HG02610 (cell line): ENCODE measurements at regions not wholly inside any gene's neighbourhood (a gene's known extent, or its start where the extent isn't known, plus 50 kb on each side); places are given as distances from the start of the nearest gene placed in this dataset.

ENCODE experiments used
- ATAC-seq: cut with Tn5 transposase; IDR thresholded peaks from one replicate; pipeline ENCODE4 v1.9.1; 2021; ENCODE audit warnings: mild to moderate bottlenecking, moderate library complexity; ENCODE audit not compliant: unreplicated experiment

DNA sequence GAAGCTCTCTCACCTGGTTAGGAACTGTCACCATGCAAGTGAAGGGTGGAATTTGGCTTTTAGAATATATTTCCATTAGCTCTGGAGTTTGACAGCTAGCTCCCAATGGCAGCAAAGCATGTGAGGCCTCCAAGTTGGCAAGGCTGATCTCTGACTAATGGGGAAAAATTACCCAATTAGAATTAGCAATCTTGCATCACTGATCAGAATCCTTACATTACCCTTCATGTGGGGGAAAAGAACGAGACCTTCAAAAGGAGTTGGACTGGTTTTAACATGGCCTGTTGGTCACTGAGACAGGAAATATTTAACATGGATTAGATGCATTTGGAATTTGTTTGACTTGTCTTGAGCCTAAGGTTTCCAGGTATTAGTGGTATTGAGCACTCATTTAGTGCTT, 192.3 kb upstream of the GDNF start:
- ATAC-seq: no peak

DNA sequence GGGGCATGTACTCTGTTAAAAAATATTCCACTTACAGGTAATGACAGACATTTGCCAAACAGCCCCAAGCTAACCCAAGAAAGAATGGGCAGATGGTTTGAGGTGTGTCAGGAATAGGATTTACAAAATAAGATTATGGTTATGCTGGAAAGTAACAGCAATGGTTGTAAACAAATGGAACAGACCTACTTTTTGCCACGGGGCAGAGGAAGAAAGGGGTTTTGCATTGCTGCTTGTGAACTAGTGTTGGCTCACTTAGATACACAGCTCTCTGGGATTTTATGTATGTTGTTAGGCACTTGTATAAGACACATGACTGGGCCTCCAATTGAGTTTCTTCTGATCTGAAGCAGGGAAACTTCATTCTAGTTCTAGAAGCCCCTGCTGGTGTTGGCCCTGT, 191.5 kb upstream of the GDNF start:
- no peak for ATAC-seq

DNA sequence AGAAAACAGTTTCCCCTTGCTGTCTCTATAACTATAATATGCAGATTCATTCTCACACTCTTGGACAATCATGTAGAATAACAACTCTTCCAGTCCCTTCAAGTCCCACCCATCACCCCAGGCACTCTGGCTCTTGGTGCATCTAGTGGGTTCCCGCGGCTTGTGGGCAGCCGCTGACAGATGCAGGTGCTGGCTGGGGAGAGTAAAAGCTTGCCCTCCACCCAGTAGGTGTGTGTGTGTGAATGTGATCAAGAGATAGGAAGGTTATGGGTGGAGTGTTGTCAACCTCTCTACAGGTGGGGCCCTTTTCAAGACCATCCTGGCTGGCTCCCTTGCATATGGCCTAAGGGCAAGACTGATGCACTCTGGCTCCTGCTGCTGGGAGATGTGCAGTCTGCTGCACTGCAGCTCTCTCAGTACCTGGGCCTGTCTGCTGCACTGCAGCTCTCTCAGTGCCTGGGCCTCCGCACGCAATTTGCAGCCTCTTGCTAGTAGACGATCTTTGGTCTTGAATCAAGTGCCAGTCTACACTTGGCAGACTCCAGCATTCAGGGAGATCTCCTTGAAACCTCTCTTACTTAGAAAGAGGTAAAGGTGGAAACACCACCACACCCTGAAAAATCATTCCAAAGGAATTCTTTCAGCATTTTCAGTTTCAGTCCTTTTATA, 189.7 kb upstream of the GDNF start:
- no peak for ATAC-seq

DNA sequence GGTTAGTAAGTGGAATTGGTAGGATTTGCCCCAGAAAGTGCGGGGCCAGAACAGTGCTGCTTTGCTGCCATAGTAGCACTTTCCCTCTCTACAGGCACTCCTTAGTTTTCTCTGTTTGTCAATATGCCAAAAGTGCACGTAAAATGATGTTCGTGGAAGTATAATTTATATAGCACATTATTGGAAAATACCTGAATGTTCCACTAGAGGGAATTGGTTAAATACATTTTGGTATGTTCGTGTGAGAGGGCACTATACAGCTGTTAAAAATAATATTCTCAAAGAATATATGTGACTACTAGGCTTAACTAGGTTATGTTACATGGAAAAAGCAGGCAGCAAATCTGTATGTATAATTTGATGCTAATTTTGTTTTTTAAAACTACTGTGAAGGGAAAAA, 184.0 kb upstream of the GDNF start:
- no peak for ATAC-seq

DNA sequence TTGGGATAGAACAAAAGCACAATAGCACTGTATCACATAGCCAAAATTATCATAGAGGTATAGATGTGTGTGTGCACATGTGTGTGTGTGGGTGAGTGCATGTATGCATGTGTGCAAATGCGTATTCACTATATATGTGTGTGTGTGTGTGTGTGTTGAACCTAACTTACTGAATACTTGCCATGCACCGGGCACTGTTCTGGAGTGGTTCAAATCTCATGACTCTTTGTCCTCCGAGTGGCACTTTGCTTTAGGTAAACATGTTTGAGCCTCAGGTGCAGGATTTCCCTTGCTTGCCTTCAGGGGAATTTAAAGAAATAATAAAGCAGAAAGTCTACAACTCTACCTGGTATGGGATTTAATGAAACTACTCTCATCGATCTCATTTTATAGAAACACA, 183.5 kb upstream of the GDNF start:
- no peak for ATAC-seq

DNA sequence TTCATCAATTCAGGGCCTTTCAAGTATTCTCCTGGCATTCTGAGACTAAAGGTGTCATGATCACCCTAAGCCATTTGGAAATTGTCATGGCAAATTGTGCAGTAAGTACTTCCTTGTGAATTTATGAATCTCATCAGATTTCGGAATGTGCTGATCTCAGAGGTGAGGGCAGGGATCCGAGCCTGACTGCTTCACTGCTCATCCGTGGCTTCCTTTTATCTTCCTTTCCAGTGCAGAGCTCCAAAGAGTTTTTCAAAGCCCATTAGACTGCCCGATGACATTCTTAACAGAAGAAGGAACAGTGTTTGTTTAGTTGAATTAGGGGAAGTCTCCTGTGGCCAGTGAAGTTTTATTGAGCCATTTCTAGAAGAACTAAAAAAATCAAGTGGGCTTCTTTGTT, 182.8 kb upstream of the GDNF start:
- ATAC-seq: no peak

DNA sequence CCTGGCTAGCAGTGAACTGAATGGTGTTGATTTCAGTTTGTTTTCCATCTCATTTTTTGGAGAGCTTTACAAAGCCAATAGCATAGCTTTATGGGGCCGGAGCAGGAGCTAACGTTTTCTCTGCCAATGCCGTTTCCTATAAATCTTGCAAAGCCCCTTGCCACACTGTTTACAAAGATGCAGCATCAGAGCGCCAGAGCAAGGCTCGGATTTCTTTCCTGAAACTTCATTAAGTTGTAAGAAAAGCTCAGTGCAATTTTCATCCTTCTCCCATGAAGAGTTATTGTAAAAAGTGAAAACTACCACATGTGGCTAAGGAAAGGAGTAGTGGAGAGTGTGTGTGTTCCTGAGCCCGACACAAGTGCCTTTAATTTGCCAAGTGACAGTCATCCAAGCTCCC, 178.2 kb upstream of the GDNF start:
- ATAC-seq: no peak

DNA sequence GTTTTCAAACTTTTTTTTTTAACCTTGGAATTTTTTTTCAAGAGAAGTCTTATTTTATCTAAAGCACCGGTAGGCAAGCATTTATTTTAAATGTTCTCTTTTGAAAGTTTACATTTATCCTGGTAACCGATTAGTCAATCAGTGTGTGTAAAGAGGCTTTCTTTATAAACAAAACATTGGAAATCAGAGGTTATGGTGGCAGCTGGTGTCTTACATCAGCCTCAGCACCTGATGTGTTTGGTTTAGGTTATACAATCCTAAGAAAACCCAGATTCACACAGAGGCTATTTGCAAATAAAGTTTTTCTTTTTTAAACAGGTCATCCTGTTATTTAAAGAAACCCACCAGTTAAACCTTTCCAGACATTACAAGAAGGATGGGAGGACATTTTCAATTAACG, 173.3 kb upstream of the GDNF start:
- ATAC-seq: no peak

DNA sequence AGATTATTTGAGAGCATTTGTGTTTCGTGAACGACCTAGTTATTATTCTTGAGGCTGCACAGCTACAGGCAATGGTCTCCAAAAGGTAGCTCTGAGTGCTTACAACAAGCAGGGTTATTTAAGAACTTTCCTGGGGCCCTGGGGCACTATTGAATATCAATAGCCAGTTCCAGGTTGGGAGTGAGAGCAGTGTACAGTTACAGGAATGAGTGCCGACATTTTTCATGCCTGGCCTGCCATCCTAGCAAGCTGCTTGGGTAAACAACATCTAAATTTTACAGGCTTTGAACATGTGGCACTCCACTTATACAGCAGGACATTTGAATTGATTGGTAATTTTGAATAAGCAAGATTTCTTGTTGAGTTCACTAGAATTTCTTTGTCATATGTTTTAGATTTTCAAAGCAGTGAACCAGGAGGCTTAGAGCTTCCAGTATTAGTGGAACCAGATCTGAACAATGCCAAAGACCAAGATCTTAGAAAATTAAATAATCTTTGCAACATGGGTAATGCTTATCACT, 171.9 kb upstream of the GDNF start:
- no peak for ATAC-seq

DNA sequence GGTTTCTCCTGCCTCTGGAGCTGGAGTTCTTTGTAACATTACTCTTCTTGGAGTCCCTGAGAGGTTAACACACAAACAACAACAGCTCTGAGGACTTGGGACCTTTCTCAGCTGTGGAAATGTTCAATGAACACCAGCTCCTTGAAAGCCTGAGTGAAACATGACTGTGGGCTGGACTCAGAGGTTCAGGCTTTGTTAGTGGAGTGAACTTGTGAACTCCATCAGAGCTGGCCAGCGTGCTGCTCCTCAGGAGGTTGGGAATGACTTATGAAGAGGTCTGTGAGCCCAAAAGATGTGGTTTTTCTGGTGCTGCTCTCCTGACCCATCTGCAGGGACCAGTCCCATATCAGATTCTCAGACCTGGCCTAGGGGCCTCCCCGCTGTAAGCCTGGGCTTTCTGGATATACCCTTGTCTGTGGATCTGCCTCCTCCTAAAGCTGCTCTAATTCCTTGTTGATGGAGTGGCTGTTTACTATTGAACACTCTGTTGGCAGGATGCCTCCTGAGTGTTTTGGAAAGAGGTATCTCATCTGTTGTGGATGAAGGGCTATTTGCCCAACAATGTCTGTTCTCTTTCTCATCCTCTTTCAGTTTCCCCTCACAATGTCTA, 170.0 kb upstream of the GDNF start:
- no peak for ATAC-seq

DNA sequence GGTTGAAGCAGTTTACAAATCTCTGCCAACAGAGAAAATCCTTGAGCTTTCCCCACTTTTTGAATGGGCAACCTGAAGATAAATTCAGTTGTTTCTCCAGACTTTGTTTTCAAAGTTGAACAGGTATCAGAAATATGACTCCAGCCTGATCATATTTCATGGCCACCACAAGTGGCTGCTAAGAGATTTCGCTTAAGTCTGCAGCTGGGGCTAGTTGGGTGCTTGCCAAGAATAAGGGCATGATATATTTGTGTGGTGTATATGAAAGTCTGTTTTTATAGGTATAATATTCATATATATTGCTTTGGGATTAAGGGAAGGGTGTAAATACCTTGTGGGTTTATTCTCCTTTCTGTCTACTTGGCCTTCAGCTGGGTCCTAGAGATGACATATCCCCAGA, 168.4 kb upstream of the GDNF start:
- ATAC-seq: no peak

DNA sequence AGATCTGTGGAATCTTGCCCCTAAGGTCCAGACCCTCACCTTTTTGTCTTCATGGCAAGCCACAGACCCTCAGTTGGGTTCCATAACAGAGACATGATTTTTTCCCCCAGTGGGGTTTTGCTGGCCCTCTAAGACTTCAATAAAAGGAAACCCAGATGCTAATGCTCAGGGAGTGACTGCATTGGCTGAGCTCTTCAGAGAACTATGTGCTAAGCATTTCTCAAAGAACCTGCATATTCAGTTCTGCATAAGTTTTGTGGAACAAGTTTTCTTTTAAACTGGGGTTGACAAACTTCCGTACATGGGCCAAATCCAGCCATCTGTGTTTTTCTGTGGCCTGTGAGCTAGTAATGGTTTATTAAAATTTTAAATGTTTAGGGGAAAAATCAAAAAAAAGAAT, 159.8 kb upstream of the GDNF start:
- ATAC-seq: no peak

DNA sequence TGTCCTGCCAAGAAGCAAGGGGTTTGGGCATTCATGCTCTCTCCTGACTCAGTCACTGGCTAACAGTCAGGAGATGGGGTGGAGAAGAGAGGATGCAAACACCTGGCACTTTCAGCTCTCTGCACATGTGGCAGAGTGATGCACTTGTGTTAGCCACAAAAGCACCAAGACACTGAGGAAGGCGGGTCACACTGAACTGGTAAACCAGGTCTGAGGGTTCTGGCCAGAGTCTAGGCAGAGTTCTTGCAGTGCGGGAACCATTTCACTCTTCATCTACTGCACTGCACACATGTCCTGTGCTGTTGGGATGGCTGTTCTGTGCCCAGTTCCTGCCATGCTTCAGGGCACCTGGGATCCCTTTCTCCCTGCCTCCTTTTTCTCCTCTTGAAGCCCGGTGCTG, 157.1 kb upstream of the GDNF start:
- no peak for ATAC-seq

DNA sequence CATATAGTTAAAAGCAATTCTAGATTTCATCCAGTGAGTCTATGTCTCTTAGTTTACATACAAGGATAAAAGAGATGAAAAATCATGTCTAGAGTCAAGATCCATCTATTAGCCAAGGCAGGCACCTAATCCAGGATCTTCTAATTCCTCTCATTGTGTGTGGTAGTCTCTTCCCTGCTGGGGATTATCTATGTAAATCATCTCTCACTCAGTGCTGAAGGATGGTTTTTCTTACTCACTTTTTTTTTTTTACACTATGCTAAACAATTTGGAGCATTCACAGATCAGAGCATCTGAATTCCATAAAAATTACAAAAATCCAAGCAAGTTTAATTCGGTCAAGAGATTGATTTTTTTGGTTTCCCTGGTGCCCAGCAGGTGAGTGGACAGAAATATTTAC, 154.9 kb upstream of the GDNF start:
- ATAC-seq: no peak

DNA sequence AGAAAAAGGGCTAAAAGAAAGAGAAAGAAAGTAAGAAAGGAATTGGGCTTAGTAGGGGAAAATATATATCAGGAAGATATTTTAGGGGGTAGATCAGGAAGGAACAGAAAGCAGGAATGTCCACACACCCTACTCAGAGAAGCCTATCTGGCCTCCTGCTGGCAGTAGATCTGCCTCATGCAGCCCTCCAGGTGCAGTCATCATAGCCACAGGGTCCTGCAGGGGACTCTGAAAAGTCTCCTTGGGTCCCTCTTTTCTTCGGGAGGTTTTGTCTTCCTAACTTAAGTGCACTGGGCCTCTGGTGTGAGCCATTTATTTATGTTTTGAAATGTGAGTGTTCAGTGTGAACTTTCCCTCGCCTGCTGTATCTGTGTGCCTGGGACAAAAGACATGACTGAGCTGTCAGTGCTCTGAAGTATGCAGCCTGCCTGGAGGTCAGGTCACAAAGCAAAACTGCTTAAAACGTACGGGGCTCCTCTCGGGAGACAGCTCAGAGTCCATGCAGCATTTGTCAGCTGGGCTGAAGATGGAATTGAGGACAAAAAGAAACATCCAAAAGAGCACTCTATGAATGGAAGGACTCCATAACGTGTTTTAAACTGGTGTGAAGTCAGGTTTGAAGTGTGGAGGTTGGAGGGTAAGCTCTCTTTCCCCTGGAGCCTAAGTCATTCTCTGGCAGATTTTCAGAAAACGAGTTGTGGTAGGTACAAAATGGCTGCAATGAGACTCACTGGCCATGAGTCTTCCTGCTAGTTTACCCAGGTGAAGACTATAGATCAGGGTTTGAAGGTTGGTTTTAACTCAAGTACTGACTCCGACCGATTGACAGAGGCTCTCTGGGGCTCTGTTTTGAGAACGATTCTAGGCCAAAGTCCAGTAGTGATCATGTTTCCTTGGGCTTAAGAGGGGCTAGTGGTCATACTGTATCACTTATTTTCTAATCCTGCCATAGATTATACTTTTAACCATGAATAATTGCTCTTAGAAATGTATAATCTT, 151.8 kb upstream of the GDNF start:
- no peak for ATAC-seq

DNA sequence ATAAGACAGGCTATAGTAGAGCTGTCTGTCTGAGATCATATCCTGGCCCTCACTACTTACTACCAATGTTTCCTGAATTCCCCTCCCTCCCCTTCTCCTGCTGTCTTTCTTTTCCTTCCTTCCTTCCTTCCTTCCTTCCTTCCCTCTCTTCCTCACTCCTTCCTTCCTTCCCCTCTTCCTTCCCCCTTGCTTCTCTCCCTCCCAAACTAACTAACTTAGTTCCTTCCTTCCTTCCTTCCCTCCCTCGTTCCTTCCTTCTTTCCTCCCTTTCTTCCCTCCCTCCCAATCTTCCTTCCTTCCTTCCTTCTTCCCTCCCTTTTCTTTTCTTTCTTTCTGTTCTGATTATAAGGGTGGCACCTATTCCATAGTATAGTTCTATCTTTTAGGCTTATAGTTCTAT, 150.0 kb upstream of the GDNF start:
- ATAC-seq: no peak

DNA sequence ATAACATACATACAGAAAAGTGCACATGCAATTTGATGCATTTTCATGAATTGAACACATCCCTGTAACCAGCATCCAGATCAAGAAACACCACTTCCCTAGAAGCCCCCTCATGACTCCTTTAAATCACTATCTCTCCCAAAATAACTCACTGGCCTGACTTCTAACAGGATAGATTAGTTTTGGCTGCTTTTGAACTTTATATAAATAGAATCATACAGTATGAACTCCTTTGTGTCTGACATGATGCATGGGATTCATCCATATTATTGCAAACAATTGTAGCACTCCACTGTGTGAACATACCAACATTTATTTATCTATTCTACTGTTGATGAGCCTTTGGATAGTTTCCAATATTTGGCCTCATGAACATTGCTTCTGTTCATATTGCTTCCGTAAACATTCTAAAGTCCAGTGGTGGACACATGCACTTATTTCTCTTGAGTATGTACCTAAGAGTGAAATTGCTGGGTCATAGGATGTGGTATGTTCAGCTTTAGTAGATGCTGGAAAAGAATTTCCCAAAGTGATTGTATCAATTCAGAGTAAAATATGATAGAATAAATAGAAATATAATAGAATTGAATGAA, 148.7 kb upstream of the GDNF start:
- ATAC-seq: no peak

DNA sequence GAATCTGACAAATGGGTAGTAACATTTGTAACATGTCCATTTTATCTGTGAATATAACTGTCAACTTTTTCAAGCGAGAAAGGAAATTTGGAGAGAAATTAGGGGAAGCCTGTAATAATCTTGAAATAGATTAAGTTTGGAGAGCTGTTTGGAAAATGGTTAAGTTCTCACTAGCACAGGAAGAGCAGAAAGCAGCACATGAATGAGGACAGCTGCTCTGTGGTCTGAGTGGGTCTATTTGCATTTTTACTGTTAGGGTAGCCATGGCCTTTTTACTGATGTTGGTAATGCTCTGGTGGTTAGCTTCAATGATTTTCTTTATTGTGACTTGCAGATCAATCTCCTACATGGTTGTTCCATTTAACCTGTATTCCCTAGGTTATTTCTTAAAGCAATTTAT, 144.5 kb upstream of the GDNF start:
- no peak for ATAC-seq

DNA sequence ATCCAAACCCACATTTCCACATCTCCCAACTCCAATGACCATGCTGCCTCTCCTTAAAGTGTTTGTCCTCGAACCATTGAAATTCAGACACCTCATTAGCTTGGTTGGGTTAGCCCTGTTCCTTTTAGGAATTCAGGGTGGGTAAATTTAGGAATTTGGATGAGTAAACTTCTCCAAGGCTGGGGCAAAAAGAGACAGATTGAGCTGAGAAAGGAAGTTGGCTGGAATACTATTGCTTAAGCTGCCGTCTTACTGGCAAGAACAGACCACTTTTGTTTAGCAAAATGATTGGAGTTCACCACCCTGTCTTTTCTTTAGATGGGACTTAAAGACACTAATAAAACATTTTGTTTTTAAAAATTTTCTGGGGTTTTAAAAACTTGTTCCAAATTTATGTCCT, 143.6 kb upstream of the GDNF start:
- no peak for ATAC-seq

DNA sequence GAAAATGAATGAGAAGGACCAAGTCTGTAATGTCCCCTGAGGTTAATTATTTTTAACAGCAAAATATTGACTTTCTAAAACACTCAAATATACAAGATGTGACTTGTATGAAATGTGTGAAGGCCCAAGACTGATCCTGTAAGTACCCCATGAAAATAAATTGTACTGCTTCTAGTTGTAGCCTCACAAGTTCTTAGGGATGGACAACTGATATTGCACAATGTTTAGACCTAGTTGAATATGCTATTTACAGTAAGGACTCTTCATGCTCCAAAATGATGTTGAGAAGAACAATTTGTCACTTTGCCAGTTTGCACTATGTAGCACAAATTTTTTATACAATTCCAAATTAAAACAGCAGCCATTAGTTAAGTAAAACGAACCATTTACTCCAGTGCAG, 139.7 kb upstream of the GDNF start:
- no peak for ATAC-seq

DNA sequence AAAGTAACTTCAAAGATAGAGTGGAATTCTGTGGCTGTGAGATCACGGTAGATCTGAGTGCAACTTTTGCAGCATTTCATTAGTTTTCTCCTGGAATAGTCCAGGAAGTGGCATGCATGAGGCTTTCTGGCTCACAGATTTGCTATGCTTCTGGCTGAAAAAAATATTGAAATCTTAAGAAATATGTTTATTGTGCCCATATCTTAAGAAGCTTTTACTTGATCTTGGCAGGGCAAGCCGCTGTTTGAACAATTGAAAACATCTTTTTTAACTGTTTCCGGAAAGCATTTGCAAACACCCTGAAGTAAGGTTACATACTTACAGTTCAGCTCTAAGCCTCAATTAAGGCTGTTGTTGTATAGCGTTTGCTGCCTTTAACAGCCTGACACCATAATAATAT, 135.7 kb upstream of the GDNF start:
- no peak for ATAC-seq
